ENCODE measurements at regions not wholly inside any gene's neighbourhood (a gene's known extent, or its start where the extent isn't known, plus 50 kb on each side); places are given as distances from the start of the nearest gene placed in this dataset.

GRCh38 chr16:26204138-26204537, 512.4 kb downstream of the HS3ST4 start:
- no peak overlapping the region for H3K4me3 ChIP-seq (replicated peaks; ENCODE audit: low read depth, low read length)
- no peak for DNase-seq (ENCODE audit: low read depth)
- TF ChIP-seq CTCF (IDR thresholded peaks at IDR 0.05; ENCODE audit: low read length, missing control alignments), result no peak

- no peak overlapping the region for H3K4me3 ChIP-seq (replicated peaks; ENCODE audit: low read depth, low read length)
- DNase-seq (ENCODE audit: low read depth), result no peak
- TF ChIP-seq CTCF (IDR thresholded peaks at IDR 0.05; ENCODE audit: low read length, missing control alignments), result no peak
Observed at GRCh38 chr16:26211542-26211941, 519.8 kb downstream of the HS3ST4 start.

- H3K4me3 ChIP-seq (replicated peaks; ENCODE audit: low read depth, low read length), result no peak overlapping the region
- no peak for TF ChIP-seq CTCF (IDR thresholded peaks at IDR 0.05; ENCODE audit: low read length, missing control alignments)
- no peak for DNase-seq (ENCODE audit: low read depth)
Observed at GRCh38 chr16:26212599-26212998, 520.8 kb downstream of the HS3ST4 start.

GRCh38 chr16:26214581-26215174, 522.9 kb downstream of the HS3ST4 start:
- DNase-seq (ENCODE audit: low read depth), result no peak
- H3K4me3 ChIP-seq (replicated peaks; ENCODE audit: low read depth, low read length), result no peak overlapping the region
- TF ChIP-seq CTCF (IDR thresholded peaks at IDR 0.05; ENCODE audit: low read length, missing control alignments), result no peak

- DNase-seq (ENCODE audit: low read depth), result no peak
- TF ChIP-seq CTCF (IDR thresholded peaks at IDR 0.05; ENCODE audit: low read length, missing control alignments), result no peak
- no peak overlapping the region for H3K4me3 ChIP-seq (replicated peaks; ENCODE audit: low read depth, low read length)
Observed at GRCh38 chr16:26220894-26221293, 529.1 kb downstream of the HS3ST4 start.

- DNase-seq (ENCODE audit: low read depth), result no peak
- no peak overlapping the region for H3K4me3 ChIP-seq (replicated peaks; ENCODE audit: low read depth, low read length)
- TF ChIP-seq CTCF (IDR thresholded peaks at IDR 0.05; ENCODE audit: low read length, missing control alignments), result no peak
Observed at GRCh38 chr16:26231647-26232046, 539.9 kb downstream of the HS3ST4 start.

GRCh38 chr16:26240807-26241206, 549.0 kb downstream of the HS3ST4 start:
- no peak for TF ChIP-seq CTCF (IDR thresholded peaks at IDR 0.05; ENCODE audit: low read length, missing control alignments)
- DNase-seq (ENCODE audit: low read depth), result no peak
- no peak overlapping the region for H3K4me3 ChIP-seq (replicated peaks; ENCODE audit: low read depth, low read length)
